ENCODE measurements at regions not wholly inside any gene's neighbourhood (a gene's known extent, or its start where the extent isn't known, plus 50 kb on each side); places are given as distances from the start of the nearest gene placed in this dataset.

DNA sequence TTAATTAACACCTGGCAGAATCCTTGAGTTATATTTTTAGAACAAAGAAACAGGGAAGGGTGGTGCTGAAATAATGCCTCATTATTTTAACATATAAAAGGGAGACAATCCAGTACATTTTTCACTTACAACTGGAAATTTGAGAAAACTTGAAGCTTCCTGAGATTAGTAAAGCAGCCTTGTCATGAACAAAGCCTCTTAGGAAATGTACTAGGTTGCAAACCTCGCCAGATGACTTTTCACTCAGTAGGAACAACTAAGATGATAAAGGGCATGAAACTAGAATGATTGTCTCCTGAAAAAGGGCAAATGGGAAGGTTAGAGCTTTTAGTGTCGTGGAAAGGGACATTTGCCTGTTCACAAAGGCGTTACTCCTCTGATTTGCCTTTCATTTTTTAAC, 289.6 kb downstream of the ETS1 start:
- POLR2A ChIA-PET = interaction anchor here (1.0 to 1.7 kb wide), 3 partner anchors 12 to 252 kb away, joined by 4 to 5 read pairs (median 4); no protein-coding TSS in a partner anchor
- Histone ChIP-seq H2AFZ (ENCODE audit: control insufficient read depth, low read depth, low read length) (no peak overlapping the region; the same call in 1 of the 2 replicates), H3K4me1 (ENCODE audit: control insufficient read depth, insufficient read depth, low read length) (peaks cover 32% of the 10 kb centered on the region)

More for the DNA sequence above, 289.6 kb downstream of the ETS1 start:
- H4K20me1 ChIP-seq (ENCODE audit: control insufficient read depth, insufficient read depth) = no peaks in the 10 kb centered on the region
- CTCF ChIA-PET = interaction anchor here (0.6 to 2.7 kb wide), 4 partner anchors 19 to 659 kb away, joined by 3 to 10 read pairs (median 6); no protein-coding TSS in a partner anchor
- intact Hi-C loops (cut with micrococcal nuclease; ENCODE audit: unreplicated experiment) = loop anchor here (2.0 kb wide), 1 partner anchor 175 kb away; no protein-coding TSS in a partner anchor
- 74% methylated on average over 3 of the region's 3 CpGs for WGBS (ENCODE audit: insufficient coverage, insufficient replicate concordance, low lambda C conversion rate, missing lambda C conversion rate)
- no peak overlapping the region for H3K4me2 ChIP-seq (ENCODE audit: control insufficient read depth, insufficient read depth)
- in situ Hi-C loops (cut with MboI) = loop anchor here (25.0 kb wide), 1 partner anchor 164 kb away; no protein-coding TSS in a partner anchor
- FAIRE-seq (no peak), ATAC-seq (no peak), DNase-seq (ENCODE audit: low read depth, low spot score) (no peak)
- no peaks in the 10 kb centered on the region for H3K79me2 ChIP-seq (ENCODE audit: control insufficient read depth, insufficient read depth, low read length)
- no peak overlapping the region for H3K27ac ChIP-seq (ENCODE audit: control insufficient read depth, insufficient read depth)
- H3K27me3 ChIP-seq (replicated peaks in 1 of 2; ENCODE audit: control insufficient read depth in 2 of 2, insufficient read depth in 2 of 2, low read length in 1 of 2) = no peaks in the 10 kb centered on the region
- RAD21 ChIA-PET (ENCODE audit: unreplicated experiment) = interaction anchor here (1.0 to 4.0 kb wide), 8 partner anchors 9 to 462 kb away, joined by 3 to 23 read pairs (median 8); no protein-coding TSS in a partner anchor
- no peak overlapping the region for H3K4me3 ChIP-seq
- H3K36me3 ChIP-seq (ENCODE audit: control insufficient read depth in 2 of 2, insufficient read depth in 2 of 2, low read length in 1 of 2) = no peaks in the 10 kb centered on the region
- no peak overlapping the region for H3K9ac ChIP-seq (ENCODE audit: control insufficient read depth, insufficient read depth, low read length)
- no peaks in the 10 kb centered on the region for H3K9me3 ChIP-seq (replicated peaks; ENCODE audit: control insufficient read depth, insufficient read depth, low read length)
- SMC1A ChIA-PET (ENCODE audit: uncharacterized antibody, unreplicated experiment) = interaction anchor here (0.7 to 7.0 kb wide), 13 partner anchors 6 to 333 kb away, joined by 3 to 104 read pairs (median 10); no protein-coding TSS in a partner anchor
- TF ChIP-seq IKZF2 (IDR thresholded peaks at IDR 0.05) (no peak), SP1 (IDR thresholded peaks at IDR 0.05; ENCODE audit: low read depth, low read length) (no peak), RELA (IDR thresholded peaks at IDR 0.05; ENCODE audit: borderline replicate concordance, partially characterized antibody) (no peak), ASH2L (IDR thresholded peaks at IDR 0.05; ENCODE audit: borderline replicate concordance, low read depth) (no peak)
- TF ChIP-seq, protein P1, sequence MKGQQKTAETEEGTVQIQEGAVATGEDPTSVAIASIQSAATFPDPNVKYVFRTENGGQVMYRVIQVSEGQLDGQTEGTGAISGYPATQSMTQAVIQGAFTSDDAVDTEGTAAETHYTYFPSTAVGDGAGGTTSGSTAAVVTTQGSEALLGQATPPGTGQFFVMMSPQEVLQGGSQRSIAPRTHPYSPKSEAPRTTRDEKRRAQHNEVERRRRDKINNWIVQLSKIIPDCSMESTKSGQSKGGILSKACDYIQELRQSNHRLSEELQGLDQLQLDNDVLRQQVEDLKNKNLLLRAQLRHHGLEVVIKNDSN (IDR thresholded peaks at IDR 0.05; ENCODE audit: borderline replicate concordance, extremely low read length, insufficient read depth, low read depth, low read length) = no peak
- TF ChIP-seq, protein P2, sequence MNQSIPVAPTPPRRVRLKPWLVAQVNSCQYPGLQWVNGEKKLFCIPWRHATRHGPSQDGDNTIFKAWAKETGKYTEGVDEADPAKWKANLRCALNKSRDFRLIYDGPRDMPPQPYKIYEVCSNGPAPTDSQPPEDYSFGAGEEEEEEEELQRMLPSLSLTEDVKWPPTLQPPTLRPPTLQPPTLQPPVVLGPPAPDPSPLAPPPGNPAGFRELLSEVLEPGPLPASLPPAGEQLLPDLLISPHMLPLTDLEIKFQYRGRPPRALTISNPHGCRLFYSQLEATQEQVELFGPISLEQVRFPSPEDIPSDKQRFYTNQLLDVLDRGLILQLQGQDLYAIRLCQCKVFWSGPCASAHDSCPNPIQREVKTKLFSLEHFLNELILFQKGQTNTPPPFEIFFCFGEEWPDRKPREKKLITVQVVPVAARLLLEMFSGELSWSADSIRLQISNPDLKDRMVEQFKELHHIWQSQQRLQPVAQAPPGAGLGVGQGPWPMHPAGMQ (IDR thresholded peaks at IDR 0.05; ENCODE audit: borderline replicate concordance) = no peak
- TF ChIP-seq, protein P3, sequence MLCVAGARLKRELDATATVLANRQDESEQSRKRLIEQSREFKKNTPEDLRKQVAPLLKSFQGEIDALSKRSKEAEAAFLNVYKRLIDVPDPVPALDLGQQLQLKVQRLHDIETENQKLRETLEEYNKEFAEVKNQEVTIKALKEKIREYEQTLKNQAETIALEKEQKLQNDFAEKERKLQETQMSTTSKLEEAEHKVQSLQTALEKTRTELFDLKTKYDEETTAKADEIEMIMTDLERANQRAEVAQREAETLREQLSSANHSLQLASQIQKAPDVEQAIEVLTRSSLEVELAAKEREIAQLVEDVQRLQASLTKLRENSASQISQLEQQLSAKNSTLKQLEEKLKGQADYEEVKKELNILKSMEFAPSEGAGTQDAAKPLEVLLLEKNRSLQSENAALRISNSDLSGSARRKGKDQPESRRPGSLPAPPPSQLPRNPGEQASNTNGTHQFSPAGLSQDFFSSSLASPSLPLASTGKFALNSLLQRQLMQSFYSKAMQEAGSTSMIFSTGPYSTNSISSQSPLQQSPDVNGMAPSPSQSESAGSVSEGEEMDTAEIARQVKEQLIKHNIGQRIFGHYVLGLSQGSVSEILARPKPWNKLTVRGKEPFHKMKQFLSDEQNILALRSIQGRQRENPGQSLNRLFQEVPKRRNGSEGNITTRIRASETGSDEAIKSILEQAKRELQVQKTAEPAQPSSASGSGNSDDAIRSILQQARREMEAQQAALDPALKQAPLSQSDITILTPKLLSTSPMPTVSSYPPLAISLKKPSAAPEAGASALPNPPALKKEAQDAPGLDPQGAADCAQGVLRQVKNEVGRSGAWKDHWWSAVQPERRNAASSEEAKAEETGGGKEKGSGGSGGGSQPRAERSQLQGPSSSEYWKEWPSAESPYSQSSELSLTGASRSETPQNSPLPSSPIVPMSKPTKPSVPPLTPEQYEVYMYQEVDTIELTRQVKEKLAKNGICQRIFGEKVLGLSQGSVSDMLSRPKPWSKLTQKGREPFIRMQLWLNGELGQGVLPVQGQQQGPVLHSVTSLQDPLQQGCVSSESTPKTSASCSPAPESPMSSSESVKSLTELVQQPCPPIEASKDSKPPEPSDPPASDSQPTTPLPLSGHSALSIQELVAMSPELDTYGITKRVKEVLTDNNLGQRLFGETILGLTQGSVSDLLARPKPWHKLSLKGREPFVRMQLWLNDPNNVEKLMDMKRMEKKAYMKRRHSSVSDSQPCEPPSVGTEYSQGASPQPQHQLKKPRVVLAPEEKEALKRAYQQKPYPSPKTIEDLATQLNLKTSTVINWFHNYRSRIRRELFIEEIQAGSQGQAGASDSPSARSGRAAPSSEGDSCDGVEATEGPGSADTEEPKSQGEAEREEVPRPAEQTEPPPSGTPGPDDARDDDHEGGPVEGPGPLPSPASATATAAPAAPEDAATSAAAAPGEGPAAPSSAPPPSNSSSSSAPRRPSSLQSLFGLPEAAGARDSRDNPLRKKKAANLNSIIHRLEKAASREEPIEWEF (IDR thresholded peaks at IDR 0.05; ENCODE audit: insufficient replicate concordance, low read depth, low read length) = no peak
- TF ChIP-seq, protein P4, sequence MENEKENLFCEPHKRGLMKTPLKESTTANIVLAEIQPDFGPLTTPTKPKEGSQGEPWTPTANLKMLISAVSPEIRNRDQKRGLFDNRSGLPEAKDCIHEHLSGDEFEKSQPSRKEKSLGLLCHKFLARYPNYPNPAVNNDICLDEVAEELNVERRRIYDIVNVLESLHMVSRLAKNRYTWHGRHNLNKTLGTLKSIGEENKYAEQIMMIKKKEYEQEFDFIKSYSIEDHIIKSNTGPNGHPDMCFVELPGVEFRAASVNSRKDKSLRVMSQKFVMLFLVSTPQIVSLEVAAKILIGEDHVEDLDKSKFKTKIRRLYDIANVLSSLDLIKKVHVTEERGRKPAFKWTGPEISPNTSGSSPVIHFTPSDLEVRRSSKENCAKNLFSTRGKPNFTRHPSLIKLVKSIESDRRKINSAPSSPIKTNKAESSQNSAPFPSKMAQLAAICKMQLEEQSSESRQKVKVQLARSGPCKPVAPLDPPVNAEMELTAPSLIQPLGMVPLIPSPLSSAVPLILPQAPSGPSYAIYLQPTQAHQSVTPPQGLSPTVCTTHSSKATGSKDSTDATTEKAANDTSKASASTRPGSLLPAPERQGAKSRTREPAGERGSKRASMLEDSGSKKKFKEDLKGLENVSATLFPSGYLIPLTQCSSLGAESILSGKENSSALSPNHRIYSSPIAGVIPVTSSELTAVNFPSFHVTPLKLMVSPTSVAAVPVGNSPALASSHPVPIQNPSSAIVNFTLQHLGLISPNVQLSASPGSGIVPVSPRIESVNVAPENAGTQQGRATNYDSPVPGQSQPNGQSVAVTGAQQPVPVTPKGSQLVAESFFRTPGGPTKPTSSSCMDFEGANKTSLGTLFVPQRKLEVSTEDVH (IDR thresholded peaks at IDR 0.05; ENCODE audit: low read depth, partially characterized antibody) = no peak
- no TSS peak for BruUV-seq (replicated peaks)

Measured in GM12878 (cell line).